ENCODE measurements at regions not wholly inside any gene's neighbourhood (a gene's known extent, or its start where the extent isn't known, plus 50 kb on each side); places are given as distances from the start of the nearest gene placed in this dataset.
"Not testable (repeated sequence)": the region's sequence is repeated elsewhere in the genome, so short reads cannot be mapped to it uniquely, and the experiment has no call there.

- no peak for DNase-seq (ENCODE audit: low read depth)
- in situ Hi-C loops (cut with HindIII; ENCODE audit: low pct_unique_long_range_greater_than_20kb, low sequenced_read_pairs), result no loop called here
Observed at GRCh38 chr5:38154615-38155204, 103.6 kb upstream of the EGFLAM start.

GRCh38 chr5:38151878-38152277 lies 106.5 kb upstream of the EGFLAM start:
- in situ Hi-C loops (cut with HindIII; ENCODE audit: low pct_unique_long_range_greater_than_20kb, low sequenced_read_pairs), result no loop called here
- DNase-seq (ENCODE audit: low read depth), result no peak

GRCh38 chr5:38149815-38150195 lies 108.6 kb upstream of the EGFLAM start:
- in situ Hi-C loops (cut with HindIII; ENCODE audit: low pct_unique_long_range_greater_than_20kb, low sequenced_read_pairs), result no loop called here
- DNase-seq (ENCODE audit: low read depth), result no peak

- in situ Hi-C loops (cut with HindIII; ENCODE audit: low pct_unique_long_range_greater_than_20kb, low sequenced_read_pairs), result no loop called here
- DNase-seq (ENCODE audit: low read depth), result no peak
Observed at GRCh38 chr5:38148021-38148625, 110.2 kb upstream of the EGFLAM start.

GRCh38 chr5:38143384-38143783 lies 115.0 kb upstream of the EGFLAM start:
- DNase-seq (ENCODE audit: low read depth), result no peak
- in situ Hi-C loops (cut with HindIII; ENCODE audit: low pct_unique_long_range_greater_than_20kb, low sequenced_read_pairs), result no loop called here

GRCh38 chr5:38141665-38142064 lies 116.7 kb upstream of the EGFLAM start:
- no peak for DNase-seq (ENCODE audit: low read depth)
- in situ Hi-C loops (cut with HindIII; ENCODE audit: low pct_unique_long_range_greater_than_20kb, low sequenced_read_pairs), result no loop called here

- in situ Hi-C loops (cut with HindIII; ENCODE audit: low pct_unique_long_range_greater_than_20kb, low sequenced_read_pairs), result no loop called here
Observed at GRCh38 chr5:38138574-38138973, 119.8 kb upstream of the EGFLAM start.

GRCh38 chr5:38135486-38136039 lies 122.8 kb upstream of the EGFLAM start:
- in situ Hi-C loops (cut with HindIII; ENCODE audit: low pct_unique_long_range_greater_than_20kb, low sequenced_read_pairs), result no loop called here
- no peak for DNase-seq (ENCODE audit: low read depth)

More at GRCh38 chr5:38138574-38138973, 119.8 kb upstream of the EGFLAM start:
- no peak for DNase-seq (ENCODE audit: low read depth)

GRCh38 chr5:38134810-38135209 lies 123.5 kb upstream of the EGFLAM start:
- DNase-seq (ENCODE audit: low read depth), result no peak
- in situ Hi-C loops (cut with HindIII; ENCODE audit: low pct_unique_long_range_greater_than_20kb, low sequenced_read_pairs), result no loop called here

- DNase-seq (ENCODE audit: low read depth); in situ Hi-C loops (cut with HindIII; ENCODE audit: low pct_unique_long_range_greater_than_20kb, low sequenced_read_pairs): not testable (repeated sequence)
Observed at GRCh38 chr5:38134294-38134693, 124.1 kb upstream of the EGFLAM start.

- in situ Hi-C loops (cut with HindIII; ENCODE audit: low pct_unique_long_range_greater_than_20kb, low sequenced_read_pairs), result no loop called here
- no peak for DNase-seq (ENCODE audit: low read depth)
Observed at GRCh38 chr5:38131686-38132085, 126.7 kb upstream of the EGFLAM start.

- no peak for DNase-seq (ENCODE audit: low read depth)
- in situ Hi-C loops (cut with HindIII; ENCODE audit: low pct_unique_long_range_greater_than_20kb, low sequenced_read_pairs), result no loop called here
Observed at GRCh38 chr5:38124321-38124720, 134.0 kb upstream of the EGFLAM start.

GRCh38 chr5:38121420-38121819 lies 136.9 kb upstream of the EGFLAM start:
- in situ Hi-C loops (cut with HindIII; ENCODE audit: low pct_unique_long_range_greater_than_20kb, low sequenced_read_pairs), result no loop called here
- no peak for DNase-seq (ENCODE audit: low read depth)

GRCh38 chr5:38119836-38120235 lies 138.5 kb upstream of the EGFLAM start:
- no peak for DNase-seq (ENCODE audit: low read depth)
- in situ Hi-C loops (cut with HindIII; ENCODE audit: low pct_unique_long_range_greater_than_20kb, low sequenced_read_pairs), result no loop called here

GRCh38 chr5:38117784-38118479 lies 140.4 kb upstream of the EGFLAM start:
- in situ Hi-C loops (cut with HindIII; ENCODE audit: low pct_unique_long_range_greater_than_20kb, low sequenced_read_pairs), result no loop called here
- no peak for DNase-seq (ENCODE audit: low read depth)

- no peak for DNase-seq (ENCODE audit: low read depth)
- in situ Hi-C loops (cut with HindIII; ENCODE audit: low pct_unique_long_range_greater_than_20kb, low sequenced_read_pairs), result no loop called here
Observed at GRCh38 chr5:38115318-38115827, 143.0 kb upstream of the EGFLAM start.

GRCh38 chr5:38113880-38114279 lies 144.5 kb upstream of the EGFLAM start:
- no peak for DNase-seq (ENCODE audit: low read depth)
- in situ Hi-C loops (cut with HindIII; ENCODE audit: low pct_unique_long_range_greater_than_20kb, low sequenced_read_pairs), result no loop called here

GRCh38 chr5:38113456-38113855 lies 144.9 kb upstream of the EGFLAM start:
- DNase-seq (ENCODE audit: low read depth), result no peak
- in situ Hi-C loops (cut with HindIII; ENCODE audit: low pct_unique_long_range_greater_than_20kb, low sequenced_read_pairs), result no loop called here

- in situ Hi-C loops (cut with HindIII; ENCODE audit: low pct_unique_long_range_greater_than_20kb, low sequenced_read_pairs), result no loop called here
- no peak for DNase-seq (ENCODE audit: low read depth)
Observed at GRCh38 chr5:38112938-38113337, 145.4 kb upstream of the EGFLAM start.
